Naive thymus-derived CD8-positive, alpha-beta T cell (primary cell): ENCODE measurements at regions not wholly inside any gene's neighbourhood (a gene's known extent, or its start where the extent isn't known, plus 50 kb on each side); places are given as distances from the start of the nearest gene placed in this dataset.

ENCODE experiments used
- ATAC-seq, 2 donors: fragments of 150-1000 bp; cut with Tn5 transposase in 1 of 2; sonication (Bioruptor Pico), chemical (Tn5 transposase) in 1 of 2; 1 replicate in 1 of 2; 2 replicates in 1 of 2; pipeline ENCODE4 v1.10.0; 2021; ENCODE audit warnings: mild to moderate bottlenecking in 2 of 2, moderate library complexity in 2 of 2
- POLR2A ChIA-PET: fragments of 350-600 bp; sonication (Branson Sonifier 250); formaldehyde crosslinking; loops from one replicate; lab custom pipeline; 2021; ENCODE audit warnings: antibody characterized with exemption; lab: Charles Lee
- DNase-seq, 10 donors: peaks; one replicate each; pipeline versions ENCODE4 v3.0.0 to v3.0.0-alpha.2; 2020 to 2022
- H3K27ac Mint-ChIP-seq, 10 donors: one replicate each; pipeline ENCODE4 v1.8.0; 2020 to 2022; ENCODE audit warnings: mild to moderate bottlenecking in 10 of 10, mixed read lengths in 10 of 10, moderate library complexity in 4 of 10, inconsistent platforms in 1 of 10
- H3K27me3 Mint-ChIP-seq, 5 donors: one replicate each; pipeline ENCODE4 v1.8.0; 2021 to 2022; ENCODE audit warnings: mixed read lengths in 5 of 5
- H3K36me3 Mint-ChIP-seq, 3 donors: one replicate each; pipeline ENCODE4 v1.8.0; 2020 to 2022; ENCODE audit warnings: mixed read lengths in 3 of 3, mild to moderate bottlenecking in 2 of 3, inconsistent platforms in 1 of 3
- H3K4me1 Mint-ChIP-seq, 4 donors: one replicate each; pipeline ENCODE4 v1.8.0; 2021 to 2022; ENCODE audit warnings: mixed read lengths in 4 of 4
- H3K4me3 Mint-ChIP-seq, 10 donors: one replicate each; pipeline ENCODE4 v1.8.0; 2020 to 2022; ENCODE audit warnings: mild to moderate bottlenecking in 10 of 10, mixed read lengths in 10 of 10, moderate library complexity in 6 of 10, inconsistent platforms in 1 of 10
- H3K9me3 Mint-ChIP-seq, 9 donors: one replicate each; pipeline ENCODE4 v1.8.0; 2020 to 2022; ENCODE audit warnings: mixed read lengths in 9 of 9, mild to moderate bottlenecking in 3 of 9, inconsistent platforms in 1 of 9, moderate library complexity in 1 of 9

- ATAC-seq (no peak), DNase-seq (no peak)
- no peak overlapping the region for H3K27ac Mint-ChIP-seq
- peaks cover 0 to 9% (median 3%) of the 10 kb centered on the region in 5 donors for H3K27me3 Mint-ChIP-seq
- no peak overlapping the region for H3K4me3 Mint-ChIP-seq
- peaks cover 0 to 3% (median 0%) of the 10 kb centered on the region in 9 donors for H3K9me3 Mint-ChIP-seq
- no peaks in the 10 kb centered on the region for H3K36me3 Mint-ChIP-seq
- POLR2A ChIA-PET, result no interaction called here
- no peaks in the 10 kb centered on the region for H3K4me1 Mint-ChIP-seq
Observed at GRCh38 chr20:39800548-39800947, 838.4 kb downstream of the DHX35 start.

- POLR2A ChIA-PET, result no interaction called here
- DNase-seq (no peak), ATAC-seq (no peak)
- Mint-ChIP-seq H3K36me3 (no peaks in the 10 kb centered on the region), H3K9me3 (peaks cover 0 to 3% (median 0%) of the 10 kb centered on the region in 9 donors), H3K27me3 (peaks cover 0 to 9% (median 3%) of the 10 kb centered on the region in 5 donors), H3K27ac (no peak overlapping the region), H3K4me1 (no peaks in the 10 kb centered on the region), H3K4me3 (no peak overlapping the region)
Observed at GRCh38 chr20:39800111-39800510, 838.0 kb downstream of the DHX35 start.

GRCh38 chr20:39799366-39799965, 837.3 kb downstream of the DHX35 start:
- peaks cover 0 to 9% (median 3%) of the 10 kb centered on the region in 5 donors for H3K27me3 Mint-ChIP-seq
- POLR2A ChIA-PET, result no interaction called here
- ATAC-seq (no peak), DNase-seq (no peak)
- no peak overlapping the region for H3K4me3 Mint-ChIP-seq
- no peaks in the 10 kb centered on the region for H3K4me1 Mint-ChIP-seq
- no peaks in the 10 kb centered on the region for H3K36me3 Mint-ChIP-seq
- H3K27ac Mint-ChIP-seq, result no peak overlapping the region
- H3K9me3 Mint-ChIP-seq, result peaks cover 0 to 4% (median 0%) of the 10 kb centered on the region in 9 donors

GRCh38 chr20:39795401-39796272, 833.5 kb downstream of the DHX35 start:
- Mint-ChIP-seq H3K27me3 (peaks cover 0 to 11% (median 5%) of the 10 kb centered on the region in 5 donors), H3K36me3 (no peaks in the 10 kb centered on the region), H3K4me1 (no peaks in the 10 kb centered on the region), H3K4me3 (no peak overlapping the region), H3K27ac (no peak overlapping the region), H3K9me3 (peaks cover 0 to 12% (median 0%) of the 10 kb centered on the region in 9 donors)
- DNase-seq (no peak), ATAC-seq (no peak)
- POLR2A ChIA-PET, result no interaction called here

GRCh38 chr20:39792334-39792733, 830.2 kb downstream of the DHX35 start:
- no peaks in the 10 kb centered on the region for H3K36me3 Mint-ChIP-seq
- no peak for ATAC-seq
- POLR2A ChIA-PET, result no interaction called here
- H3K4me1 Mint-ChIP-seq, result no peaks in the 10 kb centered on the region
- H3K27ac Mint-ChIP-seq, result no peak overlapping the region
- no peak overlapping the region for H3K4me3 Mint-ChIP-seq
- DNase-seq, result no peak
- peaks cover 0 to 10% (median 0%) of the 10 kb centered on the region in 9 donors for H3K9me3 Mint-ChIP-seq
- peaks cover 0 to 13% (median 0%) of the 10 kb centered on the region in 5 donors for H3K27me3 Mint-ChIP-seq

GRCh38 chr20:39789411-39789810, 827.3 kb downstream of the DHX35 start:
- POLR2A ChIA-PET, result no interaction called here
- Mint-ChIP-seq H3K36me3 (no peaks in the 10 kb centered on the region), H3K4me3 (no peak overlapping the region), H3K9me3 (peaks cover 0 to 11% (median 2%) of the 10 kb centered on the region in 9 donors), H3K4me1 (no peaks in the 10 kb centered on the region), H3K27ac (no peak overlapping the region), H3K27me3 (peaks cover 0 to 12% (median 2%) of the 10 kb centered on the region in 5 donors)
- DNase-seq, result no peak
- no peak for ATAC-seq

- Mint-ChIP-seq H3K27ac (no peak overlapping the region), H3K36me3 (no peaks in the 10 kb centered on the region), H3K27me3 (peaks cover 0 to 8% (median 2%) of the 10 kb centered on the region in 5 donors), H3K4me3 (no peak overlapping the region), H3K4me1 (no peaks in the 10 kb centered on the region), H3K9me3 (peaks cover 2 to 22% (median 9%) of the 10 kb centered on the region in 9 donors)
- ATAC-seq (no peak), DNase-seq (no peak)
- POLR2A ChIA-PET, result no interaction called here
Observed at GRCh38 chr20:39785252-39785917, 823.2 kb downstream of the DHX35 start.

GRCh38 chr20:39784693-39785092, 822.5 kb downstream of the DHX35 start:
- Mint-ChIP-seq H3K36me3 (no peaks in the 10 kb centered on the region), H3K9me3 (peaks cover 2 to 22% (median 11%) of the 10 kb centered on the region in 9 donors), H3K4me3 (no peak overlapping the region), H3K27ac (no peak overlapping the region), H3K27me3 (peaks cover 0 to 7% (median 2%) of the 10 kb centered on the region in 5 donors), H3K4me1 (no peaks in the 10 kb centered on the region)
- DNase-seq (no peak), ATAC-seq (no peak)
- POLR2A ChIA-PET, result no interaction called here

- no peaks in the 10 kb centered on the region for H3K36me3 Mint-ChIP-seq
- no peaks in the 10 kb centered on the region for H3K4me1 Mint-ChIP-seq
- ATAC-seq (no peak), DNase-seq (no peak)
- POLR2A ChIA-PET, result no interaction called here
- H3K4me3 Mint-ChIP-seq, result no peak overlapping the region
- peaks cover 0 to 1% (median 0%) of the 10 kb centered on the region in 5 donors for H3K27me3 Mint-ChIP-seq
- H3K27ac Mint-ChIP-seq, result peak overlapping the region in 1 of 10 donors; percentile 71
- H3K9me3 Mint-ChIP-seq, result peaks cover 0 to 17% (median 8%) of the 10 kb centered on the region in 9 donors
Observed at GRCh38 chr20:39778847-39779604, 816.9 kb downstream of the DHX35 start.

- Mint-ChIP-seq H3K4me1 (no peaks in the 10 kb centered on the region), H3K27me3 (no peaks in the 10 kb centered on the region), H3K4me3 (no peak overlapping the region), H3K36me3 (no peaks in the 10 kb centered on the region), H3K9me3 (peaks cover 0 to 15% (median 5%) of the 10 kb centered on the region in 9 donors), H3K27ac (no peak overlapping the region)
- no peak for DNase-seq
- POLR2A ChIA-PET, result no interaction called here
- no peak for ATAC-seq
Observed at GRCh38 chr20:39778431-39778830, 816.3 kb downstream of the DHX35 start.

GRCh38 chr20:39777610-39778009, 815.5 kb downstream of the DHX35 start:
- no peak overlapping the region for H3K27ac Mint-ChIP-seq
- H3K4me1 Mint-ChIP-seq, result no peaks in the 10 kb centered on the region
- H3K4me3 Mint-ChIP-seq, result no peak overlapping the region
- DNase-seq (no peak), ATAC-seq (no peak)
- POLR2A ChIA-PET, result no interaction called here
- H3K27me3 Mint-ChIP-seq, result no peaks in the 10 kb centered on the region
- peaks cover 0 to 15% (median 3%) of the 10 kb centered on the region in 9 donors for H3K9me3 Mint-ChIP-seq
- H3K36me3 Mint-ChIP-seq, result no peaks in the 10 kb centered on the region

GRCh38 chr20:39775110-39775509, 813.0 kb downstream of the DHX35 start:
- no peak overlapping the region for H3K4me3 Mint-ChIP-seq

More at GRCh38 chr20:39775110-39775509, 813.0 kb downstream of the DHX35 start:
- no peak overlapping the region for H3K27ac Mint-ChIP-seq
- DNase-seq, result no peak
- POLR2A ChIA-PET, result no interaction called here
- ATAC-seq, result no peak
- H3K36me3 Mint-ChIP-seq, result peaks cover 0 to 5% (median 0%) of the 10 kb centered on the region in 3 donors
- peaks cover 2 to 21% (median 8%) of the 10 kb centered on the region in 9 donors for H3K9me3 Mint-ChIP-seq
- no peaks in the 10 kb centered on the region for H3K4me1 Mint-ChIP-seq
- peaks cover 0 to 4% (median 0%) of the 10 kb centered on the region in 5 donors for H3K27me3 Mint-ChIP-seq
